Esophagus muscularis mucosa (tissue), 3 donors: ENCODE measurements at regions not wholly inside any gene's neighbourhood (a gene's known extent, or its start where the extent isn't known, plus 50 kb on each side); places are given as distances from the start of the nearest gene placed in this dataset.

Experiments used
- CTCF ChIP-seq, 3 experiments: fragments of 200-600 bp in 2 of 3; fragments of 450-650 bp in 1 of 3; sonication (generic) in 2 of 3; IDR thresholded peaks; one replicate each; pipeline ENCODE4 v1.5.1; 2017 to 2019; ENCODE audit warnings: antibody characterized with exemption in 3 of 3, mild to moderate bottlenecking in 2 of 3, moderate library complexity in 1 of 3
- POLR2A ChIP-seq: fragments of 450-650 bp; IDR thresholded peaks from one replicate; pipeline ENCODE4 v1.6.1; 2017; ENCODE audit warnings: antibody characterized with exemption, moderate library complexity, mild to moderate bottlenecking, low read depth

GRCh38 chr3:159538507-159538906, 450.1 kb upstream of the IL12A start:
- TF ChIP-seq CTCF (IDR thresholded peaks at IDR 0.05) (no peak), POLR2A (no peak)
